ENCODE measurements at regions not wholly inside any gene's neighbourhood (a gene's known extent, or its start where the extent isn't known, plus 50 kb on each side); places are given as distances from the start of the nearest gene placed in this dataset.

- Histone ChIP-seq H3K9me3 (ENCODE audit: low read length) (no peaks in the 10 kb centered on the region), H2AFZ (ENCODE audit: low read length) (no peak overlapping the region), H3K27ac (ENCODE audit: low read length) (no peak overlapping the region), H3K9me2 (replicated peaks; ENCODE audit: insufficient read depth, low read length) (no peaks in the 10 kb centered on the region), H3K4me3 (ENCODE audit: low read length) (no peak overlapping the region), H3K79me2 (ENCODE audit: low read length) (no peaks in the 10 kb centered on the region), H3K27me3 (ENCODE audit: low read length) (no peaks in the 10 kb centered on the region), H3K36me3 (ENCODE audit: insufficient read depth, low read length) (no peaks in the 10 kb centered on the region), H3K9ac (ENCODE audit: low read length) (no peak overlapping the region), H4K20me1 (ENCODE audit: insufficient read depth, low read depth, low read length) (no peaks in the 10 kb centered on the region), H3K4me2 (ENCODE audit: low read depth, low read length, poor library complexity, severe bottlenecking) (no peak overlapping the region), H3K4me1 (ENCODE audit: low read length) (no peaks in the 10 kb centered on the region)
- DNase-seq: no peak
Measured at GRCh38 chr10:129322933-129323820, 143.9 kb upstream of the MGMT start.

- H3K27me3 ChIP-seq (ENCODE audit: low read length): no peaks in the 10 kb centered on the region
- no peaks in the 10 kb centered on the region for H3K36me3 ChIP-seq (ENCODE audit: insufficient read depth, low read length)
- no peaks in the 10 kb centered on the region for H3K79me2 ChIP-seq (ENCODE audit: low read length)
- H3K9ac ChIP-seq (ENCODE audit: low read length): no peak overlapping the region
- H3K27ac ChIP-seq (ENCODE audit: low read length): no peak overlapping the region
- no peak overlapping the region for H3K4me3 ChIP-seq (ENCODE audit: low read length)
- no peak overlapping the region for H3K4me2 ChIP-seq (ENCODE audit: low read depth, low read length, poor library complexity, severe bottlenecking)
- H4K20me1 ChIP-seq (ENCODE audit: insufficient read depth, low read depth, low read length): no peaks in the 10 kb centered on the region
- H2AFZ ChIP-seq (ENCODE audit: low read length): no peak overlapping the region
- H3K9me3 ChIP-seq (ENCODE audit: low read length): no peaks in the 10 kb centered on the region
- DNase-seq: no peak
- no peaks in the 10 kb centered on the region for H3K4me1 ChIP-seq (ENCODE audit: low read length)
- no peaks in the 10 kb centered on the region for H3K9me2 ChIP-seq (replicated peaks; ENCODE audit: insufficient read depth, low read length)
Measured at GRCh38 chr10:129323879-129324278, 143.2 kb upstream of the MGMT start.

GRCh38 chr10:129325893-129326292 is 141.1 kb upstream of the MGMT start:
- H3K27ac ChIP-seq (ENCODE audit: low read length): no peak overlapping the region
- DNase-seq: no peak
- no peaks in the 10 kb centered on the region for H3K4me1 ChIP-seq (ENCODE audit: low read length)
- no peaks in the 10 kb centered on the region for H3K9me2 ChIP-seq (replicated peaks; ENCODE audit: insufficient read depth, low read length)
- H2AFZ ChIP-seq (ENCODE audit: low read length): no peak overlapping the region
- no peak overlapping the region for H3K4me3 ChIP-seq (ENCODE audit: low read length)
- no peaks in the 10 kb centered on the region for H3K79me2 ChIP-seq (ENCODE audit: low read length)
- H3K27me3 ChIP-seq (ENCODE audit: low read length): no peaks in the 10 kb centered on the region
- no peak overlapping the region for H3K9ac ChIP-seq (ENCODE audit: low read length)
- no peak overlapping the region for H3K4me2 ChIP-seq (ENCODE audit: low read depth, low read length, poor library complexity, severe bottlenecking)
- no peaks in the 10 kb centered on the region for H3K9me3 ChIP-seq (ENCODE audit: low read length)
- H3K36me3 ChIP-seq (ENCODE audit: insufficient read depth, low read length): no peaks in the 10 kb centered on the region
- no peaks in the 10 kb centered on the region for H4K20me1 ChIP-seq (ENCODE audit: insufficient read depth, low read depth, low read length)

- Histone ChIP-seq H3K9me3 (ENCODE audit: low read length) (no peaks in the 10 kb centered on the region), H3K4me3 (ENCODE audit: low read length) (no peak overlapping the region), H3K9ac (ENCODE audit: low read length) (no peak overlapping the region), H3K9me2 (replicated peaks; ENCODE audit: insufficient read depth, low read length) (no peaks in the 10 kb centered on the region), H2AFZ (ENCODE audit: low read length) (no peak overlapping the region), H4K20me1 (ENCODE audit: insufficient read depth, low read depth, low read length) (no peaks in the 10 kb centered on the region), H3K79me2 (ENCODE audit: low read length) (no peaks in the 10 kb centered on the region), H3K27me3 (ENCODE audit: low read length) (no peaks in the 10 kb centered on the region), H3K4me1 (ENCODE audit: low read length) (no peaks in the 10 kb centered on the region), H3K36me3 (ENCODE audit: insufficient read depth, low read length) (no peaks in the 10 kb centered on the region), H3K27ac (ENCODE audit: low read length) (no peak overlapping the region), H3K4me2 (ENCODE audit: low read depth, low read length, poor library complexity, severe bottlenecking) (no peak overlapping the region)
- DNase-seq: no peak
Measured at GRCh38 chr10:129328546-129328945, 138.5 kb upstream of the MGMT start.

GRCh38 chr10:129329385-129330055 is 137.5 kb upstream of the MGMT start:
- Histone ChIP-seq H4K20me1 (ENCODE audit: insufficient read depth, low read depth, low read length) (no peaks in the 10 kb centered on the region), H3K9me2 (replicated peaks; ENCODE audit: insufficient read depth, low read length) (no peaks in the 10 kb centered on the region), H3K27ac (ENCODE audit: low read length) (no peak overlapping the region), H3K4me1 (ENCODE audit: low read length) (no peaks in the 10 kb centered on the region), H3K27me3 (ENCODE audit: low read length) (no peaks in the 10 kb centered on the region), H3K9ac (ENCODE audit: low read length) (no peak overlapping the region), H3K4me3 (ENCODE audit: low read length) (no peak overlapping the region), H3K9me3 (ENCODE audit: low read length) (no peaks in the 10 kb centered on the region), H2AFZ (ENCODE audit: low read length) (no peak overlapping the region), H3K36me3 (ENCODE audit: insufficient read depth, low read length) (no peaks in the 10 kb centered on the region), H3K79me2 (ENCODE audit: low read length) (no peaks in the 10 kb centered on the region), H3K4me2 (ENCODE audit: low read depth, low read length, poor library complexity, severe bottlenecking) (no peak overlapping the region)
- no peak for DNase-seq

- H3K36me3 ChIP-seq (ENCODE audit: insufficient read depth, low read length): no peaks in the 10 kb centered on the region
- H3K9me3 ChIP-seq (ENCODE audit: low read length): no peaks in the 10 kb centered on the region
- DNase-seq: no peak
Measured at GRCh38 chr10:129330211-129330610, 136.8 kb upstream of the MGMT start.

GRCh38 chr10:129331207-129331838 is 135.7 kb upstream of the MGMT start:
- no peak overlapping the region for H3K4me2 ChIP-seq (ENCODE audit: low read depth, low read length, poor library complexity, severe bottlenecking)
- no peak for DNase-seq
- no peak overlapping the region for H3K9ac ChIP-seq (ENCODE audit: low read length)
- H3K79me2 ChIP-seq (ENCODE audit: low read length): no peaks in the 10 kb centered on the region
- H3K4me3 ChIP-seq (ENCODE audit: low read length): no peak overlapping the region
- H3K27ac ChIP-seq (ENCODE audit: low read length): no peak overlapping the region
- no peaks in the 10 kb centered on the region for H3K36me3 ChIP-seq (ENCODE audit: insufficient read depth, low read length)
- H4K20me1 ChIP-seq (ENCODE audit: insufficient read depth, low read depth, low read length): no peaks in the 10 kb centered on the region
- H3K27me3 ChIP-seq (ENCODE audit: low read length): no peaks in the 10 kb centered on the region
- no peaks in the 10 kb centered on the region for H3K9me3 ChIP-seq (ENCODE audit: low read length)
- H3K9me2 ChIP-seq (replicated peaks; ENCODE audit: insufficient read depth, low read length): no peaks in the 10 kb centered on the region
- H2AFZ ChIP-seq (ENCODE audit: low read length): no peak overlapping the region
- H3K4me1 ChIP-seq (ENCODE audit: low read length): no peaks in the 10 kb centered on the region

More at GRCh38 chr10:129330211-129330610, 136.8 kb upstream of the MGMT start:
- Histone ChIP-seq H3K27ac (ENCODE audit: low read length) (no peak overlapping the region), H3K4me3 (ENCODE audit: low read length) (no peak overlapping the region), H3K79me2 (ENCODE audit: low read length) (no peaks in the 10 kb centered on the region), H3K9me2 (replicated peaks; ENCODE audit: insufficient read depth, low read length) (no peaks in the 10 kb centered on the region), H4K20me1 (ENCODE audit: insufficient read depth, low read depth, low read length) (no peaks in the 10 kb centered on the region), H3K27me3 (ENCODE audit: low read length) (no peaks in the 10 kb centered on the region), H3K4me2 (ENCODE audit: low read depth, low read length, poor library complexity, severe bottlenecking) (no peak overlapping the region), H3K4me1 (ENCODE audit: low read length) (no peaks in the 10 kb centered on the region), H3K9ac (ENCODE audit: low read length) (no peak overlapping the region), H2AFZ (ENCODE audit: low read length) (no peak overlapping the region)

- no peaks in the 10 kb centered on the region for H4K20me1 ChIP-seq (ENCODE audit: insufficient read depth, low read depth, low read length)
- H3K4me2 ChIP-seq (ENCODE audit: low read depth, low read length, poor library complexity, severe bottlenecking): no peak overlapping the region
- H3K9me3 ChIP-seq (ENCODE audit: low read length): no peaks in the 10 kb centered on the region
- no peaks in the 10 kb centered on the region for H3K36me3 ChIP-seq (ENCODE audit: insufficient read depth, low read length)
- no peak overlapping the region for H3K9ac ChIP-seq (ENCODE audit: low read length)
- H3K27ac ChIP-seq (ENCODE audit: low read length): no peak overlapping the region
- no peaks in the 10 kb centered on the region for H3K4me1 ChIP-seq (ENCODE audit: low read length)
- no peaks in the 10 kb centered on the region for H3K27me3 ChIP-seq (ENCODE audit: low read length)
- no peaks in the 10 kb centered on the region for H3K9me2 ChIP-seq (replicated peaks; ENCODE audit: insufficient read depth, low read length)
- no peak for DNase-seq
- no peak overlapping the region for H3K4me3 ChIP-seq (ENCODE audit: low read length)
- H3K79me2 ChIP-seq (ENCODE audit: low read length): no peaks in the 10 kb centered on the region
- no peak overlapping the region for H2AFZ ChIP-seq (ENCODE audit: low read length)
Measured at GRCh38 chr10:129331839-129332220, 135.2 kb upstream of the MGMT start.
